Keratinocyte (primary cell): ENCODE measurements at regions not wholly inside any gene's neighbourhood (a gene's known extent, or its start where the extent isn't known, plus 50 kb on each side); places are given as distances from the start of the nearest gene placed in this dataset.

ENCODE experiments used
- DNase-seq: peaks from one replicate; pipeline ENCODE4 v3.0.0-alpha.2; 2011; ENCODE audit warnings: low read depth, missing footprints, low spot score
- FAIRE-seq: peaks from 2 replicates; lab custom pipeline; 2011; peaks lifted over from hg19 to GRCh38; lab: Jason Lieb, UNC
- H2AFZ ChIP-seq: 2 replicates; pipeline ENCODE4 v1.6.0; 2012; ENCODE audit warnings: low read length, control low read depth, inconsistent platforms; ENCODE audit not compliant: control insufficient read depth
- H3K27ac ChIP-seq: 2 replicates; pipeline ENCODE4 v1.5.1; 2011; ENCODE audit warnings: low read length; ENCODE audit not compliant: control insufficient read depth, insufficient read depth
- H3K27me3 ChIP-seq: 3 replicates; pipeline ENCODE4 v1.6.0; 2011; ENCODE audit warnings: low read length; ENCODE audit not compliant: control insufficient read depth, insufficient read depth; ENCODE audit errors: extremely low read depth
- H3K36me3 ChIP-seq, 2 experiments: 2 replicates in 1 of 2; 3 replicates in 1 of 2; pipeline ENCODE4 v1.5.1; 2011; ENCODE audit warnings: low read length in 2 of 2, mild to moderate bottlenecking in 1 of 2; ENCODE audit not compliant: control insufficient read depth in 2 of 2, insufficient read depth in 2 of 2; ENCODE audit errors: extremely low read depth in 1 of 2
- H3K4me1 ChIP-seq: 3 replicates; pipeline ENCODE4 v1.5.1; 2011; ENCODE audit warnings: low read length; ENCODE audit not compliant: control insufficient read depth, insufficient read depth; ENCODE audit errors: extremely low read depth
- H3K4me2 ChIP-seq: 3 replicates; pipeline ENCODE4 v1.6.0; 2011; ENCODE audit warnings: low read depth, low read length; ENCODE audit not compliant: control insufficient read depth, insufficient read depth; ENCODE audit errors: extremely low read depth
- H3K4me3 ChIP-seq, 3 experiments: fragments of 200-600 bp in 1 of 3; sonication (generic) in 1 of 3; 2 replicates in 2 of 3; 3 replicates in 1 of 3; pipeline ENCODE4 v1.5.1; 2011 to 2016; ENCODE audit warnings: low read length in 3 of 3, mild to moderate bottlenecking in 3 of 3, control low read depth in 2 of 3, inconsistent platforms in 1 of 3, low read depth in 1 of 3, mixed read lengths in 1 of 3, mixed run types in 1 of 3, moderate library complexity in 1 of 3; ENCODE audit not compliant: control insufficient read depth in 2 of 3, insufficient read depth in 2 of 3; ENCODE audit errors: extremely low read depth in 1 of 3
- H3K79me2 ChIP-seq: 2 replicates; pipeline ENCODE4 v1.6.0; 2012; ENCODE audit warnings: low read length; ENCODE audit not compliant: control insufficient read depth, insufficient read depth
- H3K9ac ChIP-seq: 3 replicates; pipeline ENCODE4 v1.6.0; 2011; ENCODE audit warnings: low read length; ENCODE audit not compliant: control insufficient read depth, insufficient read depth; ENCODE audit errors: extremely low read depth
- H3K9me1 ChIP-seq: 3 replicates; pipeline ENCODE4 v1.6.0; 2011; ENCODE audit warnings: low read length; ENCODE audit not compliant: control insufficient read depth, insufficient read depth; ENCODE audit errors: extremely low read depth
- H3K9me3 ChIP-seq: 2 replicates; pipeline ENCODE4 v1.5.1; 2012; ENCODE audit warnings: low read depth, low read length; ENCODE audit not compliant: control insufficient read depth
- H4K20me1 ChIP-seq: 3 replicates; pipeline ENCODE4 v1.6.0; 2011; ENCODE audit warnings: low read length; ENCODE audit not compliant: control insufficient read depth, insufficient read depth; ENCODE audit errors: extremely low read depth
- CTCF ChIP-seq, 3 experiments: IDR thresholded peaks in 1 of 3; conservative IDR thresholded peaks in 1 of 3; optimal IDR thresholded peaks in 1 of 3; 2 replicates in 2 of 3; 3 replicates in 1 of 3; pipeline versions ENCODE3 to v1.5.1; 2011; ENCODE audit warnings: low read length in 3 of 3, mild to moderate bottlenecking in 3 of 3, moderate library complexity in 2 of 3, control low read depth in 1 of 3, inconsistent platforms in 1 of 3; ENCODE audit not compliant: insufficient read depth in 2 of 3; ENCODE audit errors: extremely low read depth in 1 of 3
- EZH2 ChIP-seq: IDR thresholded peaks from one replicate; pipeline ENCODE4 v1.6.1; 2012; ENCODE audit warnings: inconsistent platforms, mild to moderate bottlenecking, low read length, moderate library complexity
- dilution Hi-C: fragments of 300-500 bp; cut with MboI; formaldehyde crosslinking; loops from one replicate; pipeline ENCODE4 v1.7.0; 2020; ENCODE audit warnings: low sequenced_read_pairs; ENCODE audit not compliant: extremely low pct_ligation_motif_present

GRCh38 chr16:60818465-60818864 lies 1217.8 kb downstream of the CDH8 start:
- Histone ChIP-seq H3K9ac (no peak overlapping the region), H3K4me2 (no peak overlapping the region), H4K20me1 (no peaks in the 10 kb centered on the region), H3K4me1 (no peaks in the 10 kb centered on the region), H3K79me2 (no peaks in the 10 kb centered on the region), H2AFZ (no peak overlapping the region), H3K9me1 (no peaks in the 10 kb centered on the region), H3K27me3 (no peaks in the 10 kb centered on the region), H3K9me3 (no peaks in the 10 kb centered on the region), H3K36me3 (no peaks in the 10 kb centered on the region), H3K4me3 (no peak overlapping the region), H3K27ac (no peak overlapping the region)
- dilution Hi-C loops, result no loop called here
- DNase-seq, result no peak
- TF ChIP-seq EZH2 (no peak), CTCF (optimal IDR thresholded peaks at IDR 0.05 in 1 of 3, IDR thresholded peaks at IDR 0.05 in 1 of 3, conservative IDR thresholded peaks at IDR 0.05 in 1 of 3; ENCODE audit: extremely low read depth in 1 of 3, insufficient read depth in 2 of 3, low read length in 3 of 3) (no peak)
- FAIRE-seq, result no peak

- Histone ChIP-seq H3K27me3 (no peaks in the 10 kb centered on the region), H3K9me3 (no peaks in the 10 kb centered on the region), H2AFZ (no peak overlapping the region), H3K4me2 (no peak overlapping the region), H3K36me3 (no peaks in the 10 kb centered on the region), H4K20me1 (no peaks in the 10 kb centered on the region), H3K27ac (no peak overlapping the region), H3K4me3 (no peak overlapping the region), H3K4me1 (no peaks in the 10 kb centered on the region), H3K9ac (no peak overlapping the region), H3K79me2 (no peaks in the 10 kb centered on the region), H3K9me1 (no peaks in the 10 kb centered on the region)
- FAIRE-seq, result no peak
- TF ChIP-seq EZH2 (no peak), CTCF (optimal IDR thresholded peaks at IDR 0.05 in 1 of 3, IDR thresholded peaks at IDR 0.05 in 1 of 3, conservative IDR thresholded peaks at IDR 0.05 in 1 of 3; ENCODE audit: extremely low read depth in 1 of 3, insufficient read depth in 2 of 3, low read length in 3 of 3) (no peak)
- dilution Hi-C loops, result no loop called here
- no peak for DNase-seq
Observed at GRCh38 chr16:60816461-60816860, 1219.8 kb downstream of the CDH8 start.
